GM23338 (cell line): ENCODE measurements at regions not wholly inside any gene's neighbourhood (a gene's known extent, or its start where the extent isn't known, plus 50 kb on each side); places are given as distances from the start of the nearest gene placed in this dataset.

ENCODE experiments used
- ATAC-seq: fragments of 200-7000 bp; cut with Tn5 transposase; 3 replicates; pipeline ENCODE4 v1.9.1; 2020
- DNase-seq: peaks from one replicate; pipeline ENCODE4 v3.0.0-alpha.2; 2015; ENCODE audit warnings: low spot score
- H2AFZ ChIP-seq: fragments of 200-600 bp; sonication (generic); 2 replicates; pipeline ENCODE4 v1.8.0; 2016; ENCODE audit warnings: antibody characterized with exemption, mild to moderate bottlenecking, moderate library complexity
- H3F3A ChIP-seq: fragments of 200-600 bp; sonication (generic); replicated peaks from 2 replicates; pipeline ENCODE4 v1.8.0; 2017; ENCODE audit warnings: antibody characterized with exemption, mixed run types, low read depth
- H3K27ac ChIP-seq: fragments of 200-600 bp; sonication (generic); 2 replicates; pipeline ENCODE4 v1.6.1; 2016; ENCODE audit warnings: low read depth
- H3K27me3 ChIP-seq: fragments of 200-600 bp; sonication (generic); 2 replicates; pipeline ENCODE4 v1.8.0; 2016; ENCODE audit warnings: mild to moderate bottlenecking, mixed run types, moderate library complexity; ENCODE audit not compliant: insufficient read depth
- H3K36me3 ChIP-seq: fragments of 200-600 bp; sonication (generic); 2 replicates; pipeline ENCODE4 v1.8.0; 2016; ENCODE audit warnings: mild to moderate bottlenecking; ENCODE audit not compliant: insufficient read depth
- H3K4me1 ChIP-seq: fragments of 200-600 bp; sonication (generic); 2 replicates; pipeline ENCODE4 v1.8.0; 2016; ENCODE audit warnings: mild to moderate bottlenecking, moderate library complexity; ENCODE audit not compliant: insufficient read depth
- H3K4me2 ChIP-seq: fragments of 200-600 bp; sonication (generic); 2 replicates; pipeline ENCODE4 v1.7.1; 2017; ENCODE audit warnings: mixed run types
- H3K4me3 ChIP-seq: fragments of 200-600 bp; sonication (generic); 2 replicates; pipeline ENCODE4 v1.6.1; 2016; ENCODE audit warnings: mixed run types
- H3K79me2 ChIP-seq: fragments of 200-600 bp; sonication (generic); replicated peaks from 2 replicates; pipeline ENCODE4 v1.8.0; 2017; ENCODE audit warnings: mild to moderate bottlenecking; ENCODE audit not compliant: insufficient read depth
- H3K9me2 ChIP-seq: fragments of 200-600 bp; sonication (generic); 2 replicates; pipeline ENCODE4 v1.8.0; 2017; ENCODE audit not compliant: insufficient read depth
- H4K20me1 ChIP-seq: fragments of 200-600 bp; sonication (generic); replicated peaks from 2 replicates; pipeline ENCODE4 v1.8.0; 2017; ENCODE audit warnings: mild to moderate bottlenecking; ENCODE audit not compliant: insufficient read depth
- H3K27ac Mint-ChIP-seq: 2 replicates; pipeline ENCODE4 v1.8.0; 2020; ENCODE audit warnings: inconsistent platforms, mild to moderate bottlenecking, moderate library complexity, mixed read lengths
- H3K27me3 Mint-ChIP-seq: 3 replicates; pipeline ENCODE4 v1.8.0; 2022; ENCODE audit warnings: low read depth, mild to moderate bottlenecking, moderate library complexity, mixed read lengths, inconsistent platforms; ENCODE audit not compliant: insufficient read depth, poor library complexity
- H3K36me3 Mint-ChIP-seq: 3 replicates; pipeline ENCODE4 v1.8.0; 2021; ENCODE audit warnings: low read depth, mild to moderate bottlenecking, inconsistent platforms, moderate library complexity, mixed read lengths
- H3K4me1 Mint-ChIP-seq: 3 replicates; pipeline ENCODE4 v1.8.0; 2020; ENCODE audit warnings: mild to moderate bottlenecking, inconsistent platforms, mixed read lengths
- H3K4me3 Mint-ChIP-seq: 3 replicates; pipeline ENCODE4 v1.8.0; 2021; ENCODE audit warnings: moderate library complexity, mild to moderate bottlenecking, inconsistent platforms, mixed read lengths
- H3K9me3 Mint-ChIP-seq: 3 replicates; pipeline ENCODE4 v1.8.0; 2020; ENCODE audit warnings: moderate library complexity, mild to moderate bottlenecking, inconsistent platforms, mixed read lengths
- CREB1 ChIP-seq: fragments of 250-450 bp; sonication (Bioruptor Pico); IDR thresholded peaks from 2 replicates; pipeline ENCODE4 v1.5.0; 2020; ENCODE audit warnings: low read depth, mild to moderate bottlenecking, moderate library complexity
- EZH2 ChIP-seq: fragments of 200-600 bp; sonication (generic); IDR thresholded peaks from one replicate; pipeline ENCODE4 v1.8.0; 2017; ENCODE audit warnings: antibody characterized with exemption, mild to moderate bottlenecking, low read depth; ENCODE audit not compliant: unreplicated experiment
- EZH2phosphoT487 ChIP-seq: fragments of 200-600 bp; sonication (generic); IDR thresholded peaks from one replicate; pipeline ENCODE4 v1.8.1; 2018; ENCODE audit warnings: antibody characterized with exemption; ENCODE audit not compliant: unreplicated experiment
- POLR2AphosphoS5 ChIP-seq: IDR thresholded peaks from 2 replicates; pipeline ENCODE4 v1.6.1; 2016; ENCODE audit warnings: antibody characterized with exemption, low read depth
- REST ChIP-seq: IDR thresholded peaks from one replicate; pipeline ENCODE4 v1.6.1; 2018; ENCODE audit warnings: antibody characterized with exemption; ENCODE audit not compliant: unreplicated experiment
- ZNF114 ChIP-seq: fragments of 250-450 bp; sonication (Bioruptor Pico); IDR thresholded peaks from 2 replicates; pipeline ENCODE4 v1.5.0; 2020; ENCODE audit warnings: mild to moderate bottlenecking, moderate library complexity

DNA sequence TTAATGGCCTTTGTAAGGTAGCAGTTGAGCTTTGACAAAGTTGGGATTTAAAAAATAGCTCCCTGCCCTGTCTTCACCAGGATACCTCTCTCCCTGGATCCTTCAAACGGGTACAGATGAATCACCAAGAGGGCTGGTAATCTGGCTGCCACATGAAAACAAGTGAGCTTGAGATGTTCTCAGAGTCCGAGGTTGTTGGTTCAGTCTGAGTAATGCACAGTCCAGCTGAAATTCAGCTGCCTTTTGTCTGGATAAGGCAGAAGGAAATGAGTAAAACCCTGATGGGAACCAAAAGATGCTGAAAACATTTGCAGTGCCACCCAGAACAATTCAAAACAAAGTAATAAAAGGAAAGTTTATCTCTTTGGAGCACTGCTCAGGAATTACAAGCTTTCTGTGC is 86.8 kb downstream of the GJA1 start (continued):
- TF ChIP-seq ZNF114 (CRISPR knock-in tag): no peak
- TF ChIP-seq EZH2phosphoT487: no peak

DNA sequence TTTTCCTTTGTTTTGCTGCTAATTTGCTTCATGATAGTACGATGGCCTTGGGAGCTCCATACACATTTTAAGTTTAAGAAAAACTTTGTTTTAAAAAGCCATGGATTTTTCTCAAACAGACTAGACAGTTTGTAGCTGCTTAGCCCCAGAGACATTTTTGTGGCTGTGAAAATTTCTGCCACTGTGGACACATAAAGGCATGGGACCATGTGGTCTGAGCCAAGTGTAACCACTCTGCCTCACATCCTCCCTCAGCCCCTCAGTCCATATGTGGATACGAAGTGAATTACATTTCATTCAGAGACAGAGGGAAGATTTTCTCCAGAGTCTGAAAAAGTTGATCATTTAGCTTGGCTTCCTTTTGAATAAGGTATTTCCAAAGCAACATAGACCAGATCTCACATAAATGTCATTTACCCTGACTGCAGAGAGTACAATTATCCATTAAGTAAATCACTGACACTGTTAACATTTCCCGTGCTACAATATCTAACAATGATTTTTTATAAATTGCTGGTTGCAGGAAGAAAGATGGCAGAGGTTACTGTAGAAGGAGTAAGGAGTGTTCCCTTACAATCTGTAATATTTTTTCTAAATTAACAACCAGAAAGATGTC is 87.4 kb downstream of the GJA1 start:
- H3K27me3 ChIP-seq: no peaks in the 10 kb centered on the region
- no peaks in the 10 kb centered on the region for H3K36me3 ChIP-seq
- no peaks in the 10 kb centered on the region for H4K20me1 ChIP-seq
- H3K4me1 ChIP-seq: peaks cover 32% of the 10 kb centered on the region
- no peak for DNase-seq
- Mint-ChIP-seq H3K27me3 (no peaks in the 10 kb centered on the region), H3K9me3 (no peaks in the 10 kb centered on the region), H3K36me3 (no peaks in the 10 kb centered on the region), H3K27ac (no peak overlapping the region), H3K4me1 (peaks cover 26% of the 10 kb centered on the region), H3K4me3 (no peak overlapping the region)
- no peaks in the 10 kb centered on the region for H3F3A ChIP-seq
- ATAC-seq: no peak
- H3K4me3 ChIP-seq: no peak overlapping the region
- peak overlapping the region; percentile 80 for H2AFZ ChIP-seq
- peak overlapping the region; percentile 34; the same call in 1 of the 2 replicates for H3K27ac ChIP-seq
- H3K79me2 ChIP-seq: no peaks in the 10 kb centered on the region
- no peaks in the 10 kb centered on the region for H3K9me2 ChIP-seq
- no peak for TF ChIP-seq EZH2phosphoT487
- no peak for TF ChIP-seq EZH2
- TF ChIP-seq REST: no peak
- H3K4me2 ChIP-seq: no peak overlapping the region

GRCh38 chr6:121523628-121524027 is 88.2 kb downstream of the GJA1 start:
- H3K27me3 Mint-ChIP-seq: no peaks in the 10 kb centered on the region
- DNase-seq (peak; percentile 36), ATAC-seq (peak; percentile 66)
- Histone ChIP-seq H3F3A (no peaks in the 10 kb centered on the region), H3K36me3 (no peaks in the 10 kb centered on the region), H3K27me3 (no peaks in the 10 kb centered on the region), H3K4me3 (no peak overlapping the region), H3K4me1 (peaks cover 32% of the 10 kb centered on the region), H2AFZ (peak overlapping the region; percentile 80), H3K27ac (peak overlapping the region; percentile 34), H3K79me2 (no peaks in the 10 kb centered on the region), H3K4me2 (0 out of 2 replicates have a peak overlapping the region, but pooled peaks have one; percentile 25), H4K20me1 (no peaks in the 10 kb centered on the region), H3K9me2 (no peaks in the 10 kb centered on the region)
- TF ChIP-seq CREB1 (no peak), REST (no peak), POLR2AphosphoS5 (no peak)
- H3K9me3 Mint-ChIP-seq: no peaks in the 10 kb centered on the region
- no peaks in the 10 kb centered on the region for H3K36me3 Mint-ChIP-seq
- no peak overlapping the region for H3K4me3 Mint-ChIP-seq
- peaks cover 26% of the 10 kb centered on the region for H3K4me1 Mint-ChIP-seq
- no peak overlapping the region for H3K27ac Mint-ChIP-seq
